Erythroblast (primary cell): ENCODE measurements at regions not wholly inside any gene's neighbourhood (a gene's known extent, or its start where the extent isn't known, plus 50 kb on each side); places are given as distances from the start of the nearest gene placed in this dataset.

ENCODE experiments used
- GATA1 ChIP-seq: IDR thresholded peaks from 2 replicates; pipeline ENCODE4 v1.6.1; 2011; ENCODE audit warnings: low read depth, mild to moderate bottlenecking, control low read depth, low read length, moderate library complexity
- POLR2A ChIP-seq: IDR thresholded peaks from 2 replicates; pipeline ENCODE4 v1.6.1; 2011; ENCODE audit warnings: mild to moderate bottlenecking, low read length

GRCh38 chr6:170134471-170135440 is 156.1 kb downstream of the DLL1 start:
- TF ChIP-seq POLR2A (no peak), GATA1 (no peak)
